Keratinocyte (primary cell): ENCODE measurements at regions not wholly inside any gene's neighbourhood (a gene's known extent, or its start where the extent isn't known, plus 50 kb on each side); places are given as distances from the start of the nearest gene placed in this dataset.

Source experiments
- EZH2 ChIP-seq: IDR thresholded peaks from one replicate; pipeline ENCODE4 v1.6.1; 2012; ENCODE audit warnings: inconsistent platforms, mild to moderate bottlenecking, low read length, moderate library complexity
- TF ChIP-seq, protein P1 (sequence below), 3 experiments: IDR thresholded peaks in 1 of 3; conservative IDR thresholded peaks in 1 of 3; optimal IDR thresholded peaks in 1 of 3; 2 replicates in 2 of 3; 3 replicates in 1 of 3; pipeline versions ENCODE3 to v1.5.1; 2011; ENCODE audit warnings: low read length in 3 of 3, mild to moderate bottlenecking in 3 of 3, moderate library complexity in 2 of 3, control low read depth in 1 of 3, inconsistent platforms in 1 of 3; ENCODE audit not compliant: insufficient read depth in 2 of 3; ENCODE audit errors: extremely low read depth in 1 of 3

DNA sequence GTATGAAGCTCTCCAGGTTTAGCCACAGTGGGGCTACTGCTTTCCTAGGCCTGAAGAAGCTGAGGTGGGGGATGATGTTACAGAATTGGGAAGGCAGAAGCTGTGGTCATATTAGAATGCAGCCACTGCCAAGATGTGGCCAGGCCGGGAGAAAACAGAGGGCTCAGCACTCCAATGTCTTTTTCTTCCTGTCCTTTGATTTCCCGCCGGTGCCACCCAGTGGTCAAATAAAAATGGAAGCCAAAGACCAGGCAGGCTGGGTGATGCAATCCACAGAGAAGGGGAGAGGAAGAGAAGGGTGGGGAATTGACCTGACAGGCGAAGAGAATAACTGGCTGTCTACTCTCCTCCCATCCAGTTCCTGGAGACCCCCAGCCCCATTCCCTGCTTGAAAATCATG, 94.9 kb upstream of the SHISA3 start:
- TF ChIP-seq, protein P1, sequence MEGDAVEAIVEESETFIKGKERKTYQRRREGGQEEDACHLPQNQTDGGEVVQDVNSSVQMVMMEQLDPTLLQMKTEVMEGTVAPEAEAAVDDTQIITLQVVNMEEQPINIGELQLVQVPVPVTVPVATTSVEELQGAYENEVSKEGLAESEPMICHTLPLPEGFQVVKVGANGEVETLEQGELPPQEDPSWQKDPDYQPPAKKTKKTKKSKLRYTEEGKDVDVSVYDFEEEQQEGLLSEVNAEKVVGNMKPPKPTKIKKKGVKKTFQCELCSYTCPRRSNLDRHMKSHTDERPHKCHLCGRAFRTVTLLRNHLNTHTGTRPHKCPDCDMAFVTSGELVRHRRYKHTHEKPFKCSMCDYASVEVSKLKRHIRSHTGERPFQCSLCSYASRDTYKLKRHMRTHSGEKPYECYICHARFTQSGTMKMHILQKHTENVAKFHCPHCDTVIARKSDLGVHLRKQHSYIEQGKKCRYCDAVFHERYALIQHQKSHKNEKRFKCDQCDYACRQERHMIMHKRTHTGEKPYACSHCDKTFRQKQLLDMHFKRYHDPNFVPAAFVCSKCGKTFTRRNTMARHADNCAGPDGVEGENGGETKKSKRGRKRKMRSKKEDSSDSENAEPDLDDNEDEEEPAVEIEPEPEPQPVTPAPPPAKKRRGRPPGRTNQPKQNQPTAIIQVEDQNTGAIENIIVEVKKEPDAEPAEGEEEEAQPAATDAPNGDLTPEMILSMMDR (optimal IDR thresholded peaks at IDR 0.05 in 1 of 3, IDR thresholded peaks at IDR 0.05 in 1 of 3, conservative IDR thresholded peaks at IDR 0.05 in 1 of 3; ENCODE audit: extremely low read depth in 1 of 3, insufficient read depth in 2 of 3, low read length in 3 of 3) = peak in 1 of 3 experiments; percentile 25
- TF ChIP-seq EZH2 = no peak
